ENCODE measurements at regions not wholly inside any gene's neighbourhood (a gene's known extent, or its start where the extent isn't known, plus 50 kb on each side); places are given as distances from the start of the nearest gene placed in this dataset.

DNA sequence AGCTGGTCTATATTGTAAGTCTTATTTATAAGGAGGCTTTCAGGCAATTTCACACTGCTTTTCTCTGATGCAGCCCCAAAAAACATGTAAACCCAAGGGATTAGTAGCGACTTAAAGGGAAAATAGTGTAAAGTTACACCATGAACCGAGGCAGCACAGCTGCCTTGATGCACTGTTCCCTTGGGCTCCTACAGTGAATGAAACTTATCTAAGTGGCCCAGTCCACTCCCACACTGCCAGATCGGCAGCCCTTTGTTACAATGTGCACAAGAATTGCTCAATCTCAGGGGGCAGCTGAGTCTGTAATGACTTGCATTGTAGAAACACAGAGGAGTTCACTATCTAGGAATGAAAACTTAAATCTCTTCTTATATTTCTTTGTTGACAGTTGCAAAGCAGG lies 120.8 kb upstream of the ADGRL2 start:
- TF ChIP-seq CTCF (IDR thresholded peaks at IDR 0.05; ENCODE audit: borderline replicate concordance, insufficient read depth, low read depth, low read length) = no peak
- no peak overlapping the region for H3K4me3 ChIP-seq (ENCODE audit: low read depth, low read length)

- H3K4me3 ChIP-seq (ENCODE audit: low read depth, low read length) = no peak overlapping the region
- TF ChIP-seq CTCF (IDR thresholded peaks at IDR 0.05; ENCODE audit: borderline replicate concordance, insufficient read depth, low read depth, low read length) = no peak
Measured at GRCh38 chr1:81678779-81679178, 122.0 kb upstream of the ADGRL2 start.

GRCh38 chr1:81672766-81673165 lies 128.0 kb upstream of the ADGRL2 start:
- no peak for TF ChIP-seq CTCF (IDR thresholded peaks at IDR 0.05; ENCODE audit: borderline replicate concordance, insufficient read depth, low read depth, low read length)
- no peak overlapping the region for H3K4me3 ChIP-seq (ENCODE audit: low read depth, low read length)

GRCh38 chr1:81671038-81671437 lies 129.7 kb upstream of the ADGRL2 start:
- H3K4me3 ChIP-seq (ENCODE audit: low read depth, low read length) = no peak overlapping the region
- TF ChIP-seq CTCF (IDR thresholded peaks at IDR 0.05; ENCODE audit: borderline replicate concordance, insufficient read depth, low read depth, low read length) = no peak

- TF ChIP-seq CTCF (IDR thresholded peaks at IDR 0.05; ENCODE audit: borderline replicate concordance, insufficient read depth, low read depth, low read length) = no peak
- H3K4me3 ChIP-seq (ENCODE audit: low read depth, low read length) = no peak overlapping the region
Measured at GRCh38 chr1:81670286-81670685, 130.4 kb upstream of the ADGRL2 start.

GRCh38 chr1:81666586-81666985 lies 134.1 kb upstream of the ADGRL2 start:
- no peak overlapping the region for H3K4me3 ChIP-seq (ENCODE audit: low read depth, low read length)
- TF ChIP-seq CTCF (IDR thresholded peaks at IDR 0.05; ENCODE audit: borderline replicate concordance, insufficient read depth, low read depth, low read length) = no peak

- no peak for TF ChIP-seq CTCF (IDR thresholded peaks at IDR 0.05; ENCODE audit: borderline replicate concordance, insufficient read depth, low read depth, low read length)
- H3K4me3 ChIP-seq (ENCODE audit: low read depth, low read length) = no peak overlapping the region
Measured at GRCh38 chr1:81664341-81664740, 136.4 kb upstream of the ADGRL2 start.

All from GM12875 (cell line).